C4-2B (cell line): ENCODE measurements at regions not wholly inside any gene's neighbourhood (a gene's known extent, or its start where the extent isn't known, plus 50 kb on each side); places are given as distances from the start of the nearest gene placed in this dataset.

Experiments used
- CTCF ChIP-seq: fragments of 450-650 bp; conservative IDR thresholded peaks from 2 replicates; pipeline ENCODE4 v1.5.1; 2017; ENCODE audit warnings: mild to moderate bottlenecking
- ZFX ChIP-seq: fragments of 450-650 bp; IDR thresholded peaks from 2 replicates; pipeline ENCODE4 v1.6.1; 2017

GRCh38 chr4:111464251-111465045, 680.8 kb upstream of the FAM241A start:
- TF ChIP-seq CTCF (no peak), ZFX (no peak)
